ENCODE measurements at regions not wholly inside any gene's neighbourhood (a gene's known extent, or its start where the extent isn't known, plus 50 kb on each side); places are given as distances from the start of the nearest gene placed in this dataset.

DNA sequence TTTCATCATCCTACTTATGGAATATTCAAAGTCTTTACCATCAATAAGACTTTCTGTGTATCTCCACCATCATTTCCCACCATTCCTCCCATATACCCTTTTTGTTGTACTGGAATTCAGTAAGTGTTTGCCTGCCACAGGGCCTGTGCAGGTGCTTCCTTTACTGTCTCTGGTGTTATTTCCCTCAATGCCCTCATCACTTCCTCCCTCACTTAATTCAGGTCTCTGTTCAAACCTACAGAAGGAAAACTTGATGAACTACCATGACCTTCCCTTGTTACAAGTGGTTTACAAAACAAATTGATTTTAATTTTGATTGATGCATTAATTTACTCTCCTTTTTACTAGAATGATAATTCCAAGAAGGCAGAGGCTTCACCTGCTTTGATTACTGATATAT, 159.5 kb upstream of the FAT4 start:
- no peak for TF ChIP-seq POLR2A (IDR thresholded peaks at IDR 0.05; ENCODE audit: borderline replicate concordance, extremely low read depth, insufficient read depth, insufficient read length)
- TF ChIP-seq, protein P1, sequence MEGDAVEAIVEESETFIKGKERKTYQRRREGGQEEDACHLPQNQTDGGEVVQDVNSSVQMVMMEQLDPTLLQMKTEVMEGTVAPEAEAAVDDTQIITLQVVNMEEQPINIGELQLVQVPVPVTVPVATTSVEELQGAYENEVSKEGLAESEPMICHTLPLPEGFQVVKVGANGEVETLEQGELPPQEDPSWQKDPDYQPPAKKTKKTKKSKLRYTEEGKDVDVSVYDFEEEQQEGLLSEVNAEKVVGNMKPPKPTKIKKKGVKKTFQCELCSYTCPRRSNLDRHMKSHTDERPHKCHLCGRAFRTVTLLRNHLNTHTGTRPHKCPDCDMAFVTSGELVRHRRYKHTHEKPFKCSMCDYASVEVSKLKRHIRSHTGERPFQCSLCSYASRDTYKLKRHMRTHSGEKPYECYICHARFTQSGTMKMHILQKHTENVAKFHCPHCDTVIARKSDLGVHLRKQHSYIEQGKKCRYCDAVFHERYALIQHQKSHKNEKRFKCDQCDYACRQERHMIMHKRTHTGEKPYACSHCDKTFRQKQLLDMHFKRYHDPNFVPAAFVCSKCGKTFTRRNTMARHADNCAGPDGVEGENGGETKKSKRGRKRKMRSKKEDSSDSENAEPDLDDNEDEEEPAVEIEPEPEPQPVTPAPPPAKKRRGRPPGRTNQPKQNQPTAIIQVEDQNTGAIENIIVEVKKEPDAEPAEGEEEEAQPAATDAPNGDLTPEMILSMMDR (IDR thresholded peaks at IDR 0.05 in 2 of 3, conservative IDR thresholded peaks at IDR 0.05 in 1 of 3; ENCODE audit: borderline replicate concordance in 1 of 3, insufficient read depth in 1 of 3, low read depth in 2 of 3, low read length in 2 of 3), result no peak

Data from HCT116 (cell line).